GM13977 (cell line): ENCODE measurements at regions not wholly inside any gene's neighbourhood (a gene's known extent, or its start where the extent isn't known, plus 50 kb on each side); places are given as distances from the start of the nearest gene placed in this dataset.

ENCODE experiments used
- DNase-seq: peaks from one replicate; pipeline ENCODE4 v3.0.0; 2012; ENCODE audit warnings: low spot score
- in situ Hi-C: fragments of 300-500 bp; cut with MboI; formaldehyde crosslinking; loops from one replicate; pipeline ENCODE4 v1.12.0; 2022; ENCODE audit warnings: low sequenced_read_pairs, low pct_unique_long_range_greater_than_20kb, mixed read lengths, inconsistent platforms; ENCODE audit not compliant: unreplicated experiment
- TF ChIP-seq, protein P1 (sequence below): IDR thresholded peaks from 2 replicates; pipeline ENCODE4 v1.5.1; 2012; ENCODE audit warnings: mild to moderate bottlenecking, control low read depth; ENCODE audit not compliant: insufficient read depth; ENCODE audit errors: extremely low read depth, missing control alignments

DNA sequence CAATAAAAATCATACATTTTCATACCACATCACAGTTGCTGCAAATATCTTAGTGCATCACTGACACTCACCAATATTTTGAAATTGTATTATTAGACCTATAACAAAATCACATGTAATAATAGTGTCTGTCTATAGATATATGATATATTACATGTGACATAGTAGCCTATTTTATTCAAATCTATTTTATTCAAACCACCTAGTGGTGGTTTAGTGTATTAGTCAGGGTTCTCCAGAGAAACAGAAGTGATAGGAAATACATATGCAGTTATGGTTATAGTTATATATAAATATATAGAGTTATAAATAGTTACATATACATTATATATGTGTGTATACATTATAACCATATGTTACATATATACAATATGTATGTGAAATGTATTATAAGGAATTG is 366.5 kb upstream of the ARID1B start:
- TF ChIP-seq, protein P1, sequence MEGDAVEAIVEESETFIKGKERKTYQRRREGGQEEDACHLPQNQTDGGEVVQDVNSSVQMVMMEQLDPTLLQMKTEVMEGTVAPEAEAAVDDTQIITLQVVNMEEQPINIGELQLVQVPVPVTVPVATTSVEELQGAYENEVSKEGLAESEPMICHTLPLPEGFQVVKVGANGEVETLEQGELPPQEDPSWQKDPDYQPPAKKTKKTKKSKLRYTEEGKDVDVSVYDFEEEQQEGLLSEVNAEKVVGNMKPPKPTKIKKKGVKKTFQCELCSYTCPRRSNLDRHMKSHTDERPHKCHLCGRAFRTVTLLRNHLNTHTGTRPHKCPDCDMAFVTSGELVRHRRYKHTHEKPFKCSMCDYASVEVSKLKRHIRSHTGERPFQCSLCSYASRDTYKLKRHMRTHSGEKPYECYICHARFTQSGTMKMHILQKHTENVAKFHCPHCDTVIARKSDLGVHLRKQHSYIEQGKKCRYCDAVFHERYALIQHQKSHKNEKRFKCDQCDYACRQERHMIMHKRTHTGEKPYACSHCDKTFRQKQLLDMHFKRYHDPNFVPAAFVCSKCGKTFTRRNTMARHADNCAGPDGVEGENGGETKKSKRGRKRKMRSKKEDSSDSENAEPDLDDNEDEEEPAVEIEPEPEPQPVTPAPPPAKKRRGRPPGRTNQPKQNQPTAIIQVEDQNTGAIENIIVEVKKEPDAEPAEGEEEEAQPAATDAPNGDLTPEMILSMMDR: no peak
- DNase-seq: no peak
- in situ Hi-C loops: no loop called here

DNA sequence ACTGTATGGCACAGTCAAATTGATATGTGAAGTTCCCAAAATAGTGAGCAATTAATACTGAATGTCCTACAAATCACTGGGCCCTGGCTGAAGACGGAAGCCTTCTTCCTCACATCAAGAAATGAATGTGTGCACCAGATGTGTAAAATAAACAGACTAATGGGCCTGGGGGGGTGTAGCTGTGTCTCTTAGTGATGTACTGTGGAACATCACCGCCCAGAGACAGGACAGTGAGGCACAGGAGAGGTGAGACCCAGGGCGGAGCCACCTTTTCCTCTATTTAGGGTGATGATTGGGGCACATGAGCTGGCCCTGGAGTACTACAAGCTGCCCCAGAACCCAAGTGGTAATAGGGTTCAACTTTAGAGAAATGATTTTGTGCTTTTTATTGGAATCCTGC is 368.5 kb upstream of the ARID1B start:
- no peak for DNase-seq
- in situ Hi-C loops: no loop called here
- TF ChIP-seq, protein P1: no peak

DNA sequence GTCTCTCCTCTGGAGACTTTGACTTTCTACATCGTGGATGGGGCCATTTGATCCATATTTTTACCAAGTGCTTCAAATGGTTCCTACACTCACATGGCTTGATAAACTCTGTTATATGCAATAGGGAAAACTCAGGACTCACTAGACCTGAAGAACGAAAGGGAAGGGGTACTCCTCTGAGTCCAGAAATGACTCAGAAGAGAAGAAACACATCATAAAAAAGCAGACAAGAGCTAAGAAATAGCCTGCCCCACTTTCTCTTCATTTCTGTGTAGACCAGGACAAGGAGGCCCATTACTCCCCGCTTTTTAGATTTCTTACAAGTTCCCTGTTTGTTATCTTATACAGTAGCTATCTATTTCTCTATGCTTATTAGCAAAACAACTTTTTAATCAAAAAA is 369.8 kb upstream of the ARID1B start:
- TF ChIP-seq, protein P1: no peak
- in situ Hi-C loops: no loop called here
- no peak for DNase-seq

DNA sequence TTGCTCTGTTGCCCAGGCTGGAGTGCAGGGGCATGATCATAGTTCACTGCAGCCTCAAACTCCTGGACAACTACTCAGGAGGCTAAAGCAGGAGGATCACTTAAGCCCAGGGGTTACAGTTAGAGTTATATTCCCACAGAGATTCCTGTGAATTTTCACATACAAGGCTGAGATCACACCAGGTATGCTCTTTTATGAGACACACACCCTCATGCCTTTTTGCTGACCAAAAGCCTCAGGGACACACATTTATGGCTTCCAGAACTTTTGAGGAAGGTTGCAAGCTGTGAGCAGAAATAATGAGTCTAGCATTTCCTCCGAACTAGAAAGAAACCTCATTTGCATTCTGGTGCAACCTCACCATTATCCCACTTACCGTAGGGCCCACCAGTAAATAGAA is 370.5 kb upstream of the ARID1B start:
- in situ Hi-C loops: no loop called here
- TF ChIP-seq, protein P1: no peak
- no peak for DNase-seq

DNA sequence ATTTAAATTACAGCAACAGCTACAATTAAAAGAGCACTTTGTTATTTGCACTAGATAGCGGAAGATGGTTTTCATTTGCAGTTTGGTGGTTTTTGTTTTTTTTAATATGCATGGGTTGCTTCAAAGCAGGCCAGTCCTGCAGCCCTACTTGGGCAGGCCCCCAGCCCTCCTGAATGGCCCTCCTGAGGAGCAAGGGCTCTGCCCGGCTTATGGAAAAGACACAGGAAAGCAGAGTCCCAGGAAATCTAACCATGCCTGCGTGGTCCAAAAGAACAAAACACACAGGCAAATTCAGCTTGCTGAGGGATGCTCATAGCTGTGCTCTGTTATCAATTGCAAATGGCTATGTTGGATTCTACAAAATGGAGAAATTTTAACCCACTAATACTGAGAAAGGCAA is 371.1 kb upstream of the ARID1B start:
- in situ Hi-C loops: no loop called here
- TF ChIP-seq, protein P1: no peak
- no peak for DNase-seq

DNA sequence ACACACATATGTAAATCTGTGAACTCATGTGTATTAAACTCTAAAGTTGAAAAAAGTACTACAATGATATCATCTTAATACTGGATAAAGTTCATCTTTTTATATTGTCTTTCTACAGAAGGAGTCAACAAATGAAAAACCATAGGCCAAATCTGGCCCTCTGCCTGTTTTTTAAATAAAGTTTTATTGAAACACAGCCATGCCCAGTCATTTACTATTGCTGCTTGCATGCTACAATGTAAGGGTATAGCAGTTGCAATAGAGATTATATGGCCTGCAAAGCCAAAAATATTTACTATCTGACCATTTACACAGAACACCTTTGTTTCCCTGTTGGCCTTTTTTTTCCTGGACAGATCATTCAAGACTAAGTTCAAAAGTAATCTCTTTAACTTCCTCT is 374.6 kb upstream of the ARID1B start:
- no peak for DNase-seq
- in situ Hi-C loops: no loop called here
- TF ChIP-seq, protein P1: no peak

DNA sequence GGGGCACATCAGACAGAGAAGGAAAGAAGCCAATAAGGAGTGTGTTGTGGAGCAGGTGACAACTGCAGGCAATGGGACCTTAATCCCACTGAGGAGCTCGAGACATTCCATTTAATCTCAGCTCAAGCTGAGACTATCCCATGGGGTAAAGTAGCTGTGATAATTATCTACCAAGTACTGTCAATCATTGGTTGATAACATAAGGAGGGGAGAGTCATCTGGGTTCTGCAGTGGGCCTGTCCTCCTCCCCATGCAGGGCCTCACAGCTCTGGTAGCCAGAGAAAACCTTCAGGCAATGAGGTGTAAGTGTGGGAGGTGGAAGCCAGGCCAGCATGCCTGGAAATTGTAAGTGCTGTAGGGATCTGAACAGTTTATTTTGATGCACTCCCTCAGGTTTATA is 375.0 kb upstream of the ARID1B start:
- in situ Hi-C loops: no loop called here
- no peak for DNase-seq
- TF ChIP-seq, protein P1: no peak
